K562 (cell line): ENCODE measurements at regions not wholly inside any gene's neighbourhood (a gene's known extent, or its start where the extent isn't known, plus 50 kb on each side); places are given as distances from the start of the nearest gene placed in this dataset.

Experiments used
- ATAC-seq: fragments of 200-7000 bp; cut with Tn5 transposase; 3 replicates; pipeline ENCODE4 v1.9.1; 2020; ENCODE audit warnings: moderate library complexity
- BruUV-seq: library from RNA; stranded (reverse); fragments of 400-500 nt; replicated peaks from 2 replicates; lab custom pipeline; 2021; lab: Mats Ljungman, UMichigan
- CTCF ChIA-PET: fragments of 300-600 bp; formaldehyde crosslinking; extraction: SDS; loops from one replicate; lab custom pipeline; 2021; ENCODE audit warnings: low intra/inter-chr PET ratio; lab: Yijun Ruan, JAX
- POLR2A ChIA-PET: fragments of 300-600, 350-650 bp; sonication (Branson Sonifier 250); formaldehyde crosslinking; extraction: SDS; loops from one replicate; lab custom pipeline; 2021; ENCODE audit warnings: antibody characterized with exemption, inconsistent platforms; lab: Yijun Ruan, JAX
- DNase-seq, 4 experiments: peaks; one replicate each; pipeline versions ENCODE4 v3.0.0 to v3.0.0-alpha.2; 2011 to 2018; ENCODE audit warnings: low spot score in 3 of 4, mixed read lengths in 3 of 4; ENCODE audit errors: extremely low read depth in 1 of 4
- FAIRE-seq: peaks from 2 replicates; lab custom pipeline; 2011; peaks lifted over from hg19 to GRCh38; lab: Jason Lieb, UNC
- H2AFZ ChIP-seq: 2 replicates; pipeline ENCODE4 v1.6.0; 2011; ENCODE audit warnings: low read depth, low read length, control low read depth, inconsistent platforms
- H3K27ac ChIP-seq: fragments of 200-600 bp; 3 replicates; pipeline ENCODE4 v1.8.0; 2011; ENCODE audit warnings: low read depth, mild to moderate bottlenecking, control low read depth, inconsistent platforms, low read length, moderate library complexity, mixed read lengths; ENCODE audit errors: extremely low read depth
- H3K27me3 ChIP-seq, 2 experiments: fragments of 300-600 bp in 1 of 2; 2 replicates in 1 of 2; 3 replicates in 1 of 2; pipeline versions ENCODE4 v1.6.0 to v1.8.0; 2011; ENCODE audit warnings: inconsistent platforms in 2 of 2, low read length in 2 of 2, mild to moderate bottlenecking in 1 of 2, mixed read lengths in 1 of 2, moderate library complexity in 1 of 2; ENCODE audit not compliant: control insufficient read depth in 2 of 2, insufficient read depth in 2 of 2
- H3K36me3 ChIP-seq: fragments of 300-600 bp; 3 replicates; pipeline ENCODE4 v1.8.0; 2011; ENCODE audit warnings: mild to moderate bottlenecking, low read length, inconsistent platforms; ENCODE audit not compliant: control insufficient read depth, insufficient read depth
- H3K4me1 ChIP-seq, 2 experiments: fragments of 200-600 bp in 1 of 2; replicated peaks in 1 of 2; 2 replicates in 1 of 2; 3 replicates in 1 of 2; pipeline versions ENCODE4 v1.5.1 to v1.8.0; 2011; ENCODE audit warnings: inconsistent platforms in 2 of 2, low read length in 2 of 2, mild to moderate bottlenecking in 1 of 2, mixed read lengths in 1 of 2, moderate library complexity in 1 of 2; ENCODE audit not compliant: control insufficient read depth in 2 of 2, insufficient read depth in 2 of 2
- H3K4me2 ChIP-seq: 2 replicates; pipeline ENCODE4 v1.6.1; 2011; ENCODE audit warnings: low read length, control low read depth, inconsistent platforms, mixed read lengths; ENCODE audit not compliant: insufficient read depth
- H3K4me3 ChIP-seq: fragments of 200-600 bp; sonication (generic), shearing (Covaris generic); 2 replicates; pipeline ENCODE4 v1.5.1; 2016; ENCODE audit warnings: control low read depth, inconsistent platforms
- H3K79me2 ChIP-seq: fragments of 200-600 bp; 3 replicates; pipeline ENCODE4 v1.8.0; 2011; ENCODE audit warnings: low read length, inconsistent platforms; ENCODE audit not compliant: control insufficient read depth, insufficient read depth
- H3K9ac ChIP-seq, 2 experiments: 2 replicates each; pipeline versions ENCODE4 v1.6.0 to v1.6.1; 2011; ENCODE audit warnings: low read depth in 2 of 2, low read length in 2 of 2, control low read depth in 1 of 2, inconsistent platforms in 1 of 2, mild to moderate bottlenecking in 1 of 2, mixed read lengths in 1 of 2; ENCODE audit not compliant: insufficient read depth in 1 of 2
- H3K9me1 ChIP-seq: one replicate; pipeline ENCODE4 v1.6.0; 2011; ENCODE audit warnings: inconsistent platforms, mild to moderate bottlenecking, low read length, moderate library complexity; ENCODE audit not compliant: control insufficient read depth, insufficient read depth
- H3K9me3 ChIP-seq: replicated peaks from 2 replicates; pipeline ENCODE4 v1.5.1; 2011; ENCODE audit warnings: low read depth, low read length, inconsistent platforms; ENCODE audit not compliant: control insufficient read depth, insufficient read depth
- H4K20me1 ChIP-seq: replicated peaks from 2 replicates; pipeline ENCODE4 v1.6.1; 2011; ENCODE audit warnings: low read length, inconsistent platforms, mixed read lengths; ENCODE audit not compliant: control insufficient read depth, insufficient read depth
- CC2D1A ChIP-seq: fragments of 450-650 bp; IDR thresholded peaks from 2 replicates; pipeline ENCODE4 v1.6.1; 2017; ENCODE audit warnings: mild to moderate bottlenecking
- CEBPB ChIP-seq: fragments of 450-650 bp; IDR thresholded peaks from 2 replicates; pipeline ENCODE4 v1.6.1; 2016; ENCODE audit warnings: missing genetic modification characterization, missing compliant biosample characterization
- FOXJ3 ChIP-seq: sonication (generic); formaldehyde crosslinking; IDR thresholded peaks from 2 replicates; pipeline ENCODE4 v1.4.0; 2020; ENCODE audit warnings: mild to moderate bottlenecking, missing genetic modification reagents
- FUS ChIP-seq: fragments of 200-400 bp; formaldehyde crosslinking; optimal IDR thresholded peaks from 2 replicates; pipeline ENCODE3; 2017; ENCODE audit warnings: low read depth, low read length
- HDAC1 ChIP-seq, 2 experiments: fragments of 450-650 bp; IDR thresholded peaks; 2 replicates each; pipeline ENCODE4 v1.6.1; 2016 to 2017; ENCODE audit warnings: inconsistent platforms in 1 of 2, mild to moderate bottlenecking in 1 of 2, moderate library complexity in 1 of 2
- HNRNPL ChIP-seq: fragments of 200-400 bp; formaldehyde crosslinking; IDR thresholded peaks from 2 replicates; pipeline ENCODE4 v1.6.1; 2017; ENCODE audit warnings: low read depth, mild to moderate bottlenecking, low read length
- KAT7 ChIP-seq: sonication (generic); formaldehyde crosslinking; IDR thresholded peaks from 2 replicates; pipeline ENCODE4 v1.8.0; 2022; ENCODE audit warnings: missing genetic modification reagents, mild to moderate bottlenecking, borderline replicate concordance
- NELFE ChIP-seq: IDR thresholded peaks from 2 replicates; pipeline ENCODE4 v1.6.1; 2011; ENCODE audit warnings: mild to moderate bottlenecking; ENCODE audit not compliant: insufficient read depth, insufficient read length
- NEUROD1 ChIP-seq: fragments of 150-350 bp; IDR thresholded peaks from 2 replicates; pipeline ENCODE4 v1.6.1; 2014; ENCODE audit warnings: borderline replicate concordance, low read length, low read depth; ENCODE audit not compliant: partially characterized antibody
- RHOXF2B ChIP-seq: fragments of 250-450 bp; sonication (Bioruptor Pico); conservative IDR thresholded peaks from 2 replicates; pipeline ENCODE4 v1.5.1; 2021
- SLC30A9 ChIP-seq: fragments of 250-450 bp; sonication (Bioruptor Pico); IDR thresholded peaks from 2 replicates; pipeline ENCODE4 v1.8.0; 2022; ENCODE audit warnings: mild to moderate bottlenecking, moderate library complexity
- SP1 ChIP-seq: sonication (generic); formaldehyde crosslinking; IDR thresholded peaks from 2 replicates; pipeline ENCODE4 v1.8.1; 2022; ENCODE audit warnings: mild to moderate bottlenecking, missing genetic modification reagents
- U2AF2 ChIP-seq: fragments of 200-400 bp; formaldehyde crosslinking; optimal IDR thresholded peaks from 2 replicates; pipeline ENCODE3; 2017; ENCODE audit warnings: low read depth, mild to moderate bottlenecking, low read length
- XRCC5 ChIP-seq: fragments of 200-400 bp; formaldehyde crosslinking; IDR thresholded peaks from 2 replicates; pipeline ENCODE4 v1.6.1; 2017; ENCODE audit warnings: low read depth, mild to moderate bottlenecking, low read length
- ZNF717 ChIP-seq: fragments of 250-450 bp; sonication (Bioruptor Pico); IDR thresholded peaks from 2 replicates; pipeline ENCODE4 v1.5.0; 2021
- WGBS: fragments of 100-300 bp; shearing (Covaris generic); methylation state at CpG from one replicate; pipeline ENCODE4 v1.1.6; 2016; ENCODE audit warnings: low coverage, mixed read lengths; ENCODE audit not compliant: insufficient coverage; ENCODE audit errors: missing lambda C conversion rate; 5-methylcytosine and 5-hydroxymethylcytosine counted together
- in situ Hi-C: fragments of 300-500 bp; cut with MboI; formaldehyde crosslinking; loops from 4 replicates; pipeline ENCODE4 v1.15.0; 2018; ENCODE audit warnings: inconsistent platforms, mixed read lengths
- intact Hi-C: fragments of 100-400 bp; cut with micrococcal nuclease; formaldehyde crosslinking; loops from 2 replicates; pipeline ENCODE4 v1.14.2; 2022
- TF ChIP-seq, protein P1 (sequence below): fragments of 450-650 bp; IDR thresholded peaks from 2 replicates; pipeline ENCODE4 v1.6.1; 2018; ENCODE audit not compliant: partially characterized antibody
- TF ChIP-seq, protein P2 (sequence below): fragments of 250-450 bp; sonication (Bioruptor Pico); IDR thresholded peaks from 2 replicates; pipeline ENCODE4 v1.5.0; 2021; ENCODE audit warnings: mild to moderate bottlenecking, moderate library complexity
- TF ChIP-seq, protein P3 (sequence below), 2 experiments: fragments of 450-650 bp in 1 of 2; sonication (generic) in 1 of 2; formaldehyde crosslinking; conservative IDR thresholded peaks; 2 replicates each; pipeline versions ENCODE4 v1.4.0 to v1.8.1; 2020 to 2022; ENCODE audit warnings: mild to moderate bottlenecking in 1 of 2, missing genetic modification reagents in 1 of 2

DNA sequence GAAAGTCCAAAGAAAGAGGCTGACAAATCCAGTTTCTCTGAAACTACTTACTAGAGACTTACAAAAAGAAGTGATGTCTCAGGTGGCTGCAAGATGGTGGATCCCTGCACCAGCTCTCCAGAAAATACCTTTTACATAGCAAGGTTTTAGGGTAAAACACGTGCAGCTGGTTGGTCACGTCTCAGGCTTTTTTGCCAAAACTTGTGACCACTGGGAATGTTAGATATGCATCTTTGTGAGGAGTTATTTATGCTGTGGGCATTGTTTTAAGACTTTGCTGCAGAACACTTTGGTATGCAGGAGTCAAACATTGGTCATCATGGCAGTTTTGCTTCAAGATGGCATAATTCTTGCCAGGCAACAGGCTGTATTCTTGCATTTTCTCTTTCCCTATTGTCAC is 1352.8 kb downstream of the REEP3 start:
- no peaks in the 10 kb centered on the region for H3K9me1 ChIP-seq
- no peak overlapping the region for H3K4me3 ChIP-seq
- WGBS: 2% methylated on average over 2 of the region's 2 CpGs
- no peak overlapping the region for H3K4me2 ChIP-seq
- intact Hi-C loops: no loop called here
- H3K27me3 ChIP-seq: no peaks in the 10 kb centered on the region
- in situ Hi-C loops: no loop called here
- POLR2A ChIA-PET: no interaction called here
- H4K20me1 ChIP-seq: no peaks in the 10 kb centered on the region
- H3K4me1 ChIP-seq: no peaks in the 10 kb centered on the region
- no TSS peak for BruUV-seq
- H3K79me2 ChIP-seq: no peaks in the 10 kb centered on the region
- H3K27ac ChIP-seq: no peak overlapping the region
- peak overlapping the region; percentile 46; the same call in 1 of the 2 replicates for H2AFZ ChIP-seq
- H3K9ac ChIP-seq: no peak overlapping the region
- FAIRE-seq (no peak), ATAC-seq (no peak), DNase-seq (no peak)
- CTCF ChIA-PET: no interaction called here
- no peaks in the 10 kb centered on the region for H3K9me3 ChIP-seq
- H3K36me3 ChIP-seq: no peaks in the 10 kb centered on the region
- no peak for TF ChIP-seq HDAC1 (IDR thresholded peaks at IDR 0.05)
- no peak for TF ChIP-seq FOXJ3 (CRISPR knock-in tag)
- TF ChIP-seq CEBPB (tag): no peak
- no peak for TF ChIP-seq KAT7 (CRISPR knock-in tag)
- TF ChIP-seq NELFE: no peak
- no peak for TF ChIP-seq RHOXF2B
- no peak for TF ChIP-seq U2AF2
- TF ChIP-seq, protein P1, sequence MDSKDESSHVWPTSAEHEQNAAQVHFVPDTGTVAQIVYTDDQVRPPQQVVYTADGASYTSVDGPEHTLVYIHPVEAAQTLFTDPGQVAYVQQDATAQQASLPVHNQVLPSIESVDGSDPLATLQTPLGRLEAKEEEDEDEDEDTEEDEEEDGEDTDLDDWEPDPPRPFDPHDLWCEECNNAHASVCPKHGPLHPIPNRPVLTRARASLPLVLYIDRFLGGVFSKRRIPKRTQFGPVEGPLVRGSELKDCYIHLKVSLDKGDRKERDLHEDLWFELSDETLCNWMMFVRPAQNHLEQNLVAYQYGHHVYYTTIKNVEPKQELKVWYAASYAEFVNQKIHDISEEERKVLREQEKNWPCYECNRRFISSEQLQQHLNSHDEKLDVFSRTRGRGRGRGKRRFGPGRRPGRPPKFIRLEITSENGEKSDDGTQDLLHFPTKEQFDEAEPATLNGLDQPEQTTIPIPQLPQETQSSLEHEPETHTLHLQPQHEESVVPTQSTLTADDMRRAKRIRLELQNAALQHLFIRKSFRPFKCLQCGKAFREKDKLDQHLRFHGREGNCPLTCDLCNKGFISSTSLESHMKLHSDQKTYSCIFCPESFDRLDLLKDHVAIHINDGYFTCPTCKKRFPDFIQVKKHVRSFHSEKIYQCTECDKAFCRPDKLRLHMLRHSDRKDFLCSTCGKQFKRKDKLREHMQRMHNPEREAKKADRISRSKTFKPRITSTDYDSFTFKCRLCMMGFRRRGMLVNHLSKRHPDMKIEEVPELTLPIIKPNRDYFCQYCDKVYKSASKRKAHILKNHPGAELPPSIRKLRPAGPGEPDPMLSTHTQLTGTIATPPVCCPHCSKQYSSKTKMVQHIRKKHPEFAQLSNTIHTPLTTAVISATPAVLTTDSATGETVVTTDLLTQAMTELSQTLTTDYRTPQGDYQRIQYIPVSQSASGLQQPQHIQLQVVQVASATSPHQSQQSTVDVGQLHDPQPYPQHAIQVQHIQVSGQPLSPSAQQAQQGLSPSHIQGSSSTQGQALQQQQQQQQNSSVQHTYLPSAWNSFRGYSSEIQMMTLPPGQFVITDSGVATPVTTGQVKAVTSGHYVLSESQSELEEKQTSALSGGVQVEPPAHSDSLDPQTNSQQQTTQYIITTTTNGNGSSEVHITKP: no peak
- TF ChIP-seq, protein P2, sequence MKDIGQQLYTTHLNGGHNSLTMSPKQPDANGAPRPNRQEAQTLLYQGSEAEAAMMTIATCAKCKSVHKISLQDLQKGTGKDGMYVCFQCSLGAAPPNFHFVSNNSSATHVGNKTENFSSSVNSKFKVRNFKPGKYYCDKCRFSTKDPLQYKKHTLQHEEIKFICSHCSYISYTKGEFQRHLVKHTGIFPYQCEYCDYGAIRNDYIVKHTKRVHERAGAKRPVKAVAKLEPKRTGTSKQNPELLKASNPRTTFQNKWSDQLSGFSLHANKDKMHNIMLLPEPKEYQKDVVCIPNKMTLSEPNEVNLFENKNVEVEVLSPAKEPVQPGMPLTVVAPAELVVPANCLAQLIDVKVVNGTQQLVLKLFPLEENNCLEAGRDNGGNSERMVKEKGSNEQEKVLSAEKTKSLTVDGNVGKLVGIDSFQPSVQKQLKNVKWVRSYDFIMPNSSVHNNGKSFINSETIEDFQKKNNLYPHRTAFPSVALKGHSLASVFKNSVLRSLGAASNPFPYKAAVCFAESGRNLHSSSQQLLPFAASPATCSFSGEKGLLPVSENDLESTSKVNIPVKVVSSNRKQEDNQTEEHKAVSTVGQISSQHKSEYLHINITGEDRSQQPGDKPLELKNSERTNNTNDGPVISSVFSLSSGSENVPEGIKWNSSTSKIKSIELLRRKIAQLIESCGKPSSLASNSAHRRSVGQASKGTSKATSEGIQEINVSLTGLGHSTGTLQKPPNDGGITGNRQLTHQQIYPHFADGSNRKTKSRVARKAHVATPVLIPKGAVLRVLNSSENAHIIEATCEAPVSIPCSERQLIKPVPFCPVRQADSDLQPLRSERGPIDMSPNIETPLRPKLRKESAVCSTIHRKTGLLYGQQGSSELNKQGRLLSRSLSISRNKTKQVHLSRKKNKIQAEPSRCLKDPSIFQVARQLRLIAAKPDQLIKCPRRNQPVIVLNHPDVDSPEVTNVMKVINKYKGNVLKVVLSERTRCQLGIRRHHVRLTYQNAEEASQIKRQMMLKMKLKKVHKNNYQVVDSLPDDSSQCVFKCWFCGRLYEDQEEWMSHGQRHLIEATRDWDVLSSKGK (CRISPR knock-in tag): no peak
- TF ChIP-seq CC2D1A: no peak
- TF ChIP-seq SLC30A9: no peak
- TF ChIP-seq HNRNPL: no peak
- TF ChIP-seq ZNF717 (CRISPR knock-in tag): no peak
- TF ChIP-seq NEUROD1: no peak
- no peak for TF ChIP-seq FUS
- TF ChIP-seq, protein P3, sequence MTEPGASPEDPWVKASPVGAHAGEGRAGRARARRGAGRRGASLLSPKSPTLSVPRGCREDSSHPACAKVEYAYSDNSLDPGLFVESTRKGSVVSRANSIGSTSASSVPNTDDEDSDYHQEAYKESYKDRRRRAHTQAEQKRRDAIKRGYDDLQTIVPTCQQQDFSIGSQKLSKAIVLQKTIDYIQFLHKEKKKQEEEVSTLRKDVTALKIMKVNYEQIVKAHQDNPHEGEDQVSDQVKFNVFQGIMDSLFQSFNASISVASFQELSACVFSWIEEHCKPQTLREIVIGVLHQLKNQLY (CRISPR knock-in tag; conservative IDR thresholded peaks at IDR 0.05): no peak
- TF ChIP-seq XRCC5: no peak
- no peak for TF ChIP-seq SP1 (CRISPR knock-in tag)
